Activated T-cell treated with anti-CD3 and anti-CD28 coated beads, Interleukin-2, amount 50 U/mL, for 24 hours (primary cell): ENCODE measurements at regions not wholly inside any gene's neighbourhood (a gene's known extent, or its start where the extent isn't known, plus 50 kb on each side); places are given as distances from the start of the nearest gene placed in this dataset.

Experiments
- DNase-seq: peaks from one replicate; pipeline ENCODE4 v3.0.0-alpha.2; 2020
- H3K27ac Mint-ChIP-seq: 2 replicates; pipeline ENCODE4 v1.8.0; 2020; ENCODE audit warnings: mild to moderate bottlenecking, mixed read lengths
- H3K27me3 Mint-ChIP-seq: 2 replicates; pipeline ENCODE4 v1.8.0; 2020; ENCODE audit warnings: mixed read lengths
- H3K36me3 Mint-ChIP-seq: 2 replicates; pipeline ENCODE4 v1.8.0; 2020; ENCODE audit warnings: low read depth, mixed read lengths
- H3K4me1 Mint-ChIP-seq: 2 replicates; pipeline ENCODE4 v1.8.0; 2020; ENCODE audit warnings: low read depth, mixed read lengths
- H3K4me3 Mint-ChIP-seq: 2 replicates; pipeline ENCODE4 v1.8.0; 2020; ENCODE audit warnings: mild to moderate bottlenecking, moderate library complexity, mixed read lengths
- H3K9me3 Mint-ChIP-seq: 2 replicates; pipeline ENCODE4 v1.8.0; 2020; ENCODE audit warnings: mixed read lengths

DNA sequence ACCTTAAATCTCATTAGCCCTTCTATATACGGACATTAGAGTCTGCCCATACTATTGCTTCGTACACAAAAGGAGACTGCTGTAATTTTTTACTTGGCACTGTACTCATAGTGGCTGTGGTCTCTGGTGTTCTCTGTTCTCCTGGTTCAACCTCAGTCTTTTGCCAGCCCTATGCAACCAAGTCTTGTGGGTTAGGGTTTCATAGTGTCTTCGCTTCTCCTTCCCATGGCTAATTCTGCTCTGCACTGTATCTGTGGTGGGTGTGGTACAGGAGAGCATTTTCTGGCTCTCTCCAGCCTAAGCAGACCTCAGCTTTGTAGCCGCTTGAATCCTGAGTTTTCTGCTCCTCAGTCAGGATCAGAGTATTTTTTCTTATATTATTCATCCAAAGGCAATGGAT is 981.2 kb downstream of the SQOR start:
- Mint-ChIP-seq H3K4me1 (no peaks in the 10 kb centered on the region), H3K36me3 (no peaks in the 10 kb centered on the region), H3K4me3 (no peak overlapping the region), H3K27me3 (no peaks in the 10 kb centered on the region), H3K9me3 (peaks cover 8% of the 10 kb centered on the region), H3K27ac (no peak overlapping the region)
- no peak for DNase-seq

DNA sequence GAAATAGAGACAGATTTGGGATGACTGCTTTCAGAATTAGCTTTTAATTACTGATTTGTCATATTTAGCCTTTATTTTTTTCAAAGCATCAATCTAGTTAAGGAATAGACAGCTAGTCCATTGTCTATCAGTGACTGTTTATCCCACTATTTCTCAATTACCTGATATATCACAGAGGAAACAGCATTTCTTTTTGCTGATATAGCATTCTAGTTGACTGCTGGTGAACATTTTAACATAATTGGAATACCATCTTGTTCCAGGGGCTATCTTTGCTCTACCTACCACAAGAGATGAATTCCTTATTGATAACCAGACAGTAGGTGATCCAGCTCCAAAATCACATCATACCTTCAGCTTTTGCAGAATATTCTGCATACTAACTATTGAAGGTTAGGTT is 982.7 kb downstream of the SQOR start:
- Mint-ChIP-seq H3K36me3 (no peaks in the 10 kb centered on the region), H3K4me3 (no peak overlapping the region), H3K9me3 (peaks cover 4% of the 10 kb centered on the region), H3K27ac (no peak overlapping the region), H3K4me1 (no peaks in the 10 kb centered on the region), H3K27me3 (no peaks in the 10 kb centered on the region)
- DNase-seq: no peak

DNA sequence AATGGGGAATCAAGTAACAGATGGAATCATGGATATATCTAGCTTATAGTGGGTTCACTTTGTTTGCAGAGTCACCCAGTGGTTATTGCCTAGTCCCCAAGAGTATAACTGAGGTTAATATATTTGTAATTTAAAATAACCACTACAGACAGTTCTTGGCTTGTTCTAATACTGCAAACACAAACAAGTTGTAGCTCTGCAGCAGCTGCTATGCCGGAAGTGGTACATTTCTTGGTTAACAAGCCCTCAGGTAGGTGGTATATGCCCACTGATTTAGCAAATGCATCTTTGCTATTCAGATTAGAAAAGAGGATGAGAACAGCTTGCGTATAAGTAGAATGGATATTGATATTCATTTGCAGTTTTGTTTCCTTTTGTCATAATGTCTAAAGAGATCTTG is 984.2 kb downstream of the SQOR start:
- Mint-ChIP-seq H3K4me3 (no peak overlapping the region), H3K9me3 (peaks cover 6% of the 10 kb centered on the region), H3K36me3 (no peaks in the 10 kb centered on the region), H3K27ac (no peak overlapping the region), H3K4me1 (no peaks in the 10 kb centered on the region), H3K27me3 (no peaks in the 10 kb centered on the region)
- DNase-seq: no peak

DNA sequence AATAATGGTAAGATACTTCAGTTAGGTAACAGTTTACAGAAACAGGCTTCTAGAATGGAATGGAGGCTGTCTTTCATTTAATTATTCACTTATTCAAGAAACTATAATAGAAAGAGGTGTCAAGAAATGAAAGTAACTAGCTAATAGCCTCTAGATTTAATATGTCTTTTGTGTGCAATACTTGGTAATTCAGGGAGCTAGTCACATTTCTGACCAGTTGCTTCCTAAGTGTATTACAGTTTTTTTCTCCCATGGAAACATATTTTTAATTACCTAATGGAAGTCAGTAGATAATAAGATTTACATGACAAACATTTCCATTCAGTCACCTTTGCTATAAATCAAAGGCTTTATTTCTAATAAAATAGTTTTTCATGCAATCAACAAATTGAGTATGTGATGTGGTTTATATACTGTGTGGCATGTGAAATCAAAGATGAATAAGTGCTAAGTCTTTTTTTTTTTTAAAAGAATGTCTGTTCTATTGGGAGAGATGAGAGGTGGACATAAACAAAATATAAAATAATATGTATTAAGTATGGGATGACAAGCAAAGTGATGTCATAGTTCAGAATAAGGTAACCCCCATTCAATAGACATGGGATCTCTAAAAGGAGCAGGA is 985.7 kb downstream of the SQOR start:
- Mint-ChIP-seq H3K4me1 (no peaks in the 10 kb centered on the region), H3K27me3 (no peaks in the 10 kb centered on the region), H3K27ac (no peak overlapping the region), H3K36me3 (no peaks in the 10 kb centered on the region), H3K4me3 (no peak overlapping the region), H3K9me3 (peaks cover 17% of the 10 kb centered on the region)
- no peak for DNase-seq

DNA sequence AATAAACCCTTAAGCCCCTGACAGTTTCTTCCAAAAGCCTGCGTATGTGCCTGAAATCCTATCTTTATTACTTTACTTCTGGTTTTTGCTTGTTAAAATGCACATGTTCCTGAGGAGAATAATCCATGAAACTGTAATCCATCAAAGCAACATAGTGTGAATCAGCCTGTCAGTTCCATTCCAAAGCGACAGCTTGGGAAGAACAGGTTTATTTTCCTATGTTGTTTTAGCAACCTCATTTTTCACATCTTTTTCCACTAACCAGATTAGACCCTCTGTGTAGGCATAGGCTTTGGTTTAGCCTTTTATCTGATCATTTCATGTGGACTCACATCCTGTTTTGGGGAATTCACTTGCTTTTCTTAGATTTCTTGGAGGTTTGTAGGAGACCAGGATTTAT is 988.0 kb downstream of the SQOR start:
- no peak overlapping the region for H3K4me3 Mint-ChIP-seq
- H3K27me3 Mint-ChIP-seq: no peaks in the 10 kb centered on the region
- no peaks in the 10 kb centered on the region for H3K4me1 Mint-ChIP-seq
- peaks cover 23% of the 10 kb centered on the region for H3K9me3 Mint-ChIP-seq
- no peak for DNase-seq
- no peaks in the 10 kb centered on the region for H3K36me3 Mint-ChIP-seq
- no peak overlapping the region for H3K27ac Mint-ChIP-seq

DNA sequence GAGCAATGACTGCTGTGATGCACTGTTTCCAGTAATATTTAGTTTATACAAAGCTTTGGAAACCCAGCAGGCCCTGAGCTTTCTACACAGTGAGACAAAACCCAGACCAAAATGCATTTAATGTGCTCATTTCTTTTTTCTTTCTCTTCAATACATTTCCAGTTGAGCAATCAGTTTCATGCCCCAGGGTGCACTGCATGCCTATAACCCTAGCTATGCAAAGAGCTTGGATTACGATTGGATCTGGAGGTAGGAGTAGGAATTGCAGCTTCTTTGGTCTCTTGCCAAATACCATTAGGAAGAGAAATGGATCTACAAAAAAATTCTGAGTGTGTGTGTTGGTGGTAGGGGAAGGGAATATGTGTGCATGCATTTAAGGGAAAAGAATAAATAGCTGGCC is 1001.4 kb downstream of the SQOR start:
- H3K27ac Mint-ChIP-seq: no peak overlapping the region
- no peak for DNase-seq

DNA sequence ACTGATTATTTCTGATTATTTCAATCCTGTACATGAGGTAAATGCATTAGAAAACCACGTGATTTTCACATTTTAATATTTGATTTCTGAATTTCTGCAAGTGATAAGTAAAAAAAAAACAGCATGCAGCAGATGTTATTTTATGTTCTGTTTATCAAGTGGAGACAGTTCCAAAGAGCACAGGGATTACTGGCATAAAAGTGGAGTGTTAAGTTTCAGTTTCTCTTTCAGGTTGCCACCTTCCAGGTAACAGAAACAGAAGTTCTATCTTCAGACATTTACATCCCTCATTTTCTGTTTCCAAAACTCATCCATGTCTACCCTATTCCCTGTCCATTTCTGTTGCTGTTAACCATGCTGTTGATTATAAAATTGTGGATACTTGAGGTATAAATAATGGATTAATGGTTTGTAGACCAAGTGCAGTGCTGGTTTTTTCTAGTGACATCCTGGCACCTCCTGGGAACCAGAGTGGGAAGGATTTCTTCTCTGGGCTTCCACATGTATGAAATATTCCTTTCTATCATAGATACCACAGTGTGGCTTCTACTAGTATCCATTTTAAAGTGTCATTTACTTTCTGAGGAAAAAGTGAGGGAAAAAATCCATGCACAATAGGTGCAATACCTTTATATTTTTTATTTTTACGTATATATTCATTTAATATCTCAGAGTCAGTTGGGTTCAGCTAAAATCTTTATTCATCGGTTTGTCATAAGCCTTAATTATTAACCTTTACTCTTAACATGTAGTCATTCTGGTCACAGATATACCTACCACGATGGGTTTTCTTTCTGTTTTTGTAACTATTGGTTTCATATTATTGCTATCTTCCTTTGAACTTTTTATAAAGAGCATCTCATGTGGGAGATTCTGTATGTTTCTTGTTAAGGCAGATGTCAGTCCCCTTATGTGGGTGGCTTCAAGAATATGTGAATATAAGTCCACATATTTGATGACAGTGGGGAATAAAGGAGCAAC is 1010.0 kb downstream of the SQOR start:
- no peaks in the 10 kb centered on the region for H3K36me3 Mint-ChIP-seq
- H3K9me3 Mint-ChIP-seq: peaks cover 10% of the 10 kb centered on the region
- no peak overlapping the region for H3K27ac Mint-ChIP-seq
- H3K27me3 Mint-ChIP-seq: no peaks in the 10 kb centered on the region
- no peak overlapping the region for H3K4me3 Mint-ChIP-seq
- H3K4me1 Mint-ChIP-seq: no peaks in the 10 kb centered on the region
- no peak for DNase-seq

More for the DNA sequence above, 1001.4 kb downstream of the SQOR start:
- H3K4me1 Mint-ChIP-seq: no peaks in the 10 kb centered on the region
- H3K4me3 Mint-ChIP-seq: no peak overlapping the region
- peaks cover 5% of the 10 kb centered on the region for H3K9me3 Mint-ChIP-seq
- no peaks in the 10 kb centered on the region for H3K27me3 Mint-ChIP-seq
- no peaks in the 10 kb centered on the region for H3K36me3 Mint-ChIP-seq

DNA sequence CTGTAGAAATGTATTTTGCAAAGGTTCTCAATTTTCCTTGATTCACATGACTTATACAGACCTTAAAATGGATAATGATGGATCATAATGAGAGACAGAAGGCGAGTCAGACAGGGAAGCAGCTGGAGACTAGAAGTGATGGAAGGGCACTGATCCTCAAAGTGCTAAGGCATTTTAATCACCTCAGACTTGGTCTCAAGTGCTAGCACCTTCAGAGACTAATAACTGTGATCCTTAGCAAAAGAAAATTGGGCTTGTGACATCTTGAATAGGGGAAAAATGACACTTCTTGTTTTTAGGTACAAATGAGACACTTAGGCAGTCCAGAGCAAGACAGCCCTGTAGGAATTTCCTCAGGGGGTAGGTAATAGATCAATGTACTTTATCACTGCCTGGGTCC is 1011.7 kb downstream of the SQOR start:
- Mint-ChIP-seq H3K4me1 (no peaks in the 10 kb centered on the region), H3K27ac (no peak overlapping the region), H3K36me3 (no peaks in the 10 kb centered on the region), H3K9me3 (peaks cover 10% of the 10 kb centered on the region), H3K27me3 (no peaks in the 10 kb centered on the region), H3K4me3 (no peak overlapping the region)
- no peak for DNase-seq

DNA sequence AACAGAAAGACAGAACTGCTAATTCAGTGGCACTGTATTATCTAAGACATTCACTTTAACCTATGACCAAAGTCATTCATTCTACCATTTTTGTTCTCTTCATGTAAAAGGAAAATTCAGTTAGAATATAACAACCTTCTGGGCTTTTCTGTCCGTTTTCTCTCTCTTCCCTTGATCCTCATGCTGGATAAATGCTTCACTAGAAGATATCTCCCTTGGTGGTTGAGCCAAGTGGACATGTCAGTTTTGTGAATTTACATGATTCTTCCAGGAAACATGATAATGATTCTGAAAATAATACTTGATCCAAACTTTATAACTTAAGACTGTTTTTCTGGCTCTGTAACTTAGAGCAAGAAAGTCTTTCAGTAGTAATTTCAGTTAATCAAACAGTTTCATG is 1012.2 kb downstream of the SQOR start:
- no peaks in the 10 kb centered on the region for H3K36me3 Mint-ChIP-seq
- H3K4me3 Mint-ChIP-seq: no peak overlapping the region
- DNase-seq: no peak
- no peak overlapping the region for H3K27ac Mint-ChIP-seq
- H3K9me3 Mint-ChIP-seq: peaks cover 10% of the 10 kb centered on the region
- no peaks in the 10 kb centered on the region for H3K27me3 Mint-ChIP-seq
- no peaks in the 10 kb centered on the region for H3K4me1 Mint-ChIP-seq

DNA sequence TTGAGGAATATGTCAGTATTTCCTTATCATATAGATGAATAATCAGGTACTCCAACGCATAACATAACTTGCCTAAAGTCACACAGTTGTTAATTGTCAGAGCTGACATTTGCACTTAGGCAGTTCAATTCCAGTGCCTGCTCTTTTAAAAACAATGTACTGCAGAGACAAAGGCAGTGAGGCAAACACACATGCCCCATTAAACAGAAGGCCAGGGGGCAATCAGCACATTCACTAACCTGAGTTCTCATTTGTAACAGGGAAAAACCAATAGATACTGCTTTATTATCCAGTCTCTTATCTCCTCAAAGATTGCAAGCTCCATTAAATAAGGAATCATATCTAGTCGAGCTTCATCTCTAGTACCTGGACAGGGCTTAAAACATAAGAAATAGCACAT is 1017.4 kb downstream of the SQOR start:
- Mint-ChIP-seq H3K9me3 (peaks cover 2% of the 10 kb centered on the region), H3K36me3 (no peaks in the 10 kb centered on the region), H3K4me1 (no peaks in the 10 kb centered on the region), H3K27me3 (no peaks in the 10 kb centered on the region), H3K4me3 (no peak overlapping the region), H3K27ac (no peak overlapping the region)
- DNase-seq: no peak

DNA sequence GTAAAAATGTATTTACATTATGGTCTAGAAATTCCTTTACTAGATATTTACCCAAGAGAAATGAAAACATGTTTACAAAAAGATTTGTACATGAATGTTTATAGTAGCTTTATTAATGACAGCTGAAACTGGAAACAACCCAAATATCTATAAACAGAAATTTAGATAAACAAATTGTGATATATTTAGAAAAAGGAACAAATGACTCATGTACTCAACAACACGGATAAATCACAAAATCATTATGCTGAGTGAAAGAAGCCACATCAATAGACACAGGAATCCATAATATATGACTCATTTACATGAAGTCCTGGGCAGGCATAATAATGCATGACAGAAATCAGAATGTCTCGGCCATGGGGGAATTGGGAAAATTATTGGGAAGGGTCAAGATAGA is 1020.2 kb downstream of the SQOR start:
- H3K4me3 Mint-ChIP-seq: no peak overlapping the region
- H3K27me3 Mint-ChIP-seq: no peaks in the 10 kb centered on the region
- no peaks in the 10 kb centered on the region for H3K4me1 Mint-ChIP-seq
- DNase-seq: no peak
- H3K36me3 Mint-ChIP-seq: no peaks in the 10 kb centered on the region
- H3K27ac Mint-ChIP-seq: no peak overlapping the region
- H3K9me3 Mint-ChIP-seq: peaks cover 4% of the 10 kb centered on the region

DNA sequence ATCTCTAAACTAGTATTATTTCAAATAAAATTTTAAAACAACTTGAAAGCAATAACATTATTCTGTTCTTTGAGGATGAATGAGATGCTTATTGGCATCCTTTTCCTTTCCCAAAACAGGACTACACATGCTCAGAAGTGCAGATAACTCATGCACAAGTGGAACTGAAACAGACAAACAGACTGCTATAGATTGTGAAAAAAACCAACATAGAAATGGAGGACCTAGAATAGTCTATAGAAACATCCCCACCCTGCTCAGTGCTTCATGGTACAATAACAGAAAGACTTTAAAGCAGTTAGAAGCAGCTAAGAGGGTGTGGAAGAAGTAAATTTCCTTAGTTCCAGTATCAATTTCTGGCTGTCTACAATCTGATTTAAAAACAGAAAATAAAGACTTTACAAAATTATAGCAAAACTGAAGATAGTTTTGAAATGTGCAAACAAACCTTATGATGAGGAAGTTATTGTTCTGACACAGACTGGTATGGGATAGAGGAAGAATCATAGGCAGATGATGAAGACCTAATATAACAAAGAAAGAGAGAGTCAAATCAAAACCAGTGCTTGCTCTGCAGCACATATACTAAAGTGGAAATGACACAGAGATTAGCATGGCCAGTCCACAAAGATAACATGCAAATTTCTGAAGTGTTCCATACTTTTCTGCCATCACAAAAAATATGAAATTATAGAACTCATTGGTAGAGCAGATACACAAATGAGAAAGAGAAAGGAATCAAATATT is 1025.4 kb downstream of the SQOR start:
- Mint-ChIP-seq H3K4me1 (no peaks in the 10 kb centered on the region), H3K36me3 (no peaks in the 10 kb centered on the region), H3K27ac (no peak overlapping the region), H3K9me3 (peaks cover 16% of the 10 kb centered on the region), H3K27me3 (no peaks in the 10 kb centered on the region), H3K4me3 (no peak overlapping the region)
- no peak for DNase-seq

DNA sequence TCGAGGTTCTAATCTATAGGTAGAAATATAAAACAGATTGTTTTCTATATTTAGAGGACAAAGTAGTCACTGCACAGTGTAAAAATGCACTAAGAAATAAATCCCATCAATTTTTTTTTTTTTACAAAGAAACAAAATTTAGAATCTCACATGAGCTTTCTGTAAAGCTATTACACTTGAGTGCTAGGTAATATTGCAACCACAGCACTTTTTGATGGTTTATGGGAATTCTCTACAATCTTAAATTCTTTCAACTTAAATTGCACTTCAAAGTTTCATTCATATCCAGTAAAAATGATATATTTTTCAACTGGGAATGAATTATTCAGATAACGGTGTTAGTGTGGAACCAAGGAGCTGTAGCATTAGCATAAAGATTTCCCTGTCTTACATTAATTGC is 1035.4 kb downstream of the SQOR start:
- H3K36me3 Mint-ChIP-seq: no peaks in the 10 kb centered on the region
- H3K9me3 Mint-ChIP-seq: peaks cover 2% of the 10 kb centered on the region
- H3K4me1 Mint-ChIP-seq: no peaks in the 10 kb centered on the region
- no peak overlapping the region for H3K27ac Mint-ChIP-seq
- no peak overlapping the region for H3K4me3 Mint-ChIP-seq
- DNase-seq: no peak
- H3K27me3 Mint-ChIP-seq: no peaks in the 10 kb centered on the region

DNA sequence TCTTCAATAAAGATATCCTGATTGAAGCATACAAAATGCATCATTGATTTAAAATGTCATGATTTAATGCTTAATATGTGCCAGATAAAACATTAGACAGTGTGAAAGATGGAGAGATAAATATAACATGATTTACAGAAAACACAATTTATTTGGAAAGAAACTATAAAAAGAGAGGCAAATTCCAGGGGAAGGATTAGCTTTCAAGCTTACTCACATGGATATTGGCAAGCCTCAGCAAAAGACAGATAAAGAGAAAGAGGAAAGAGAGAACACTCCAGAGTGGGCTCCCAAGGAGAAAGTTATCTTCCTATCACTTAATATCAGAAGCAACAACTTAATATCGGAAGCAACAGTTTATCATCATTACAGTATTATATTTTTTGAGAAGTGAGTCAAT is 1036.5 kb downstream of the SQOR start:
- no peak for DNase-seq
- H3K4me1 Mint-ChIP-seq: no peaks in the 10 kb centered on the region
- no peaks in the 10 kb centered on the region for H3K27me3 Mint-ChIP-seq
- H3K36me3 Mint-ChIP-seq: no peaks in the 10 kb centered on the region
- H3K27ac Mint-ChIP-seq: no peak overlapping the region
- H3K9me3 Mint-ChIP-seq: peaks cover 2% of the 10 kb centered on the region
- H3K4me3 Mint-ChIP-seq: no peak overlapping the region

DNA sequence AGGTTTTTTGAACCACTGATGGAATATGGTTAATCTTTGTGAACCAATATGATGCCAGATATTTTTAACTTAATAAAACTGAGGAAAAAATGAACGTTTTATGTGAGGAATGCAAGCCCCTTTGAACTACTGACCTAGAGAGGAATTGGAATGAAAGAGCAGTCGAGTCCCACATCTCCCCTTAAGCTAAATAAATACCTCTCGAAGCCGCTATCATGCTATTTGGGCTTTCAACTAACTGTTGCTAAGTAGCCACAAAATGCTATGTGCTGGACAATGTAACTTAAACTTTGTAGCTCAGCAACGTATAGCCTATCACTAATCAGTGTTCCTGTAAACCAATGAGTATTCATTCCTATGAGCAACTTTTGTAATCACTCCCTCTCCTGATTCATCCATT is 1037.2 kb downstream of the SQOR start:
- H3K27ac Mint-ChIP-seq: no peak overlapping the region
- no peaks in the 10 kb centered on the region for H3K27me3 Mint-ChIP-seq
- H3K36me3 Mint-ChIP-seq: no peaks in the 10 kb centered on the region
- DNase-seq: no peak
- H3K9me3 Mint-ChIP-seq: peaks cover 2% of the 10 kb centered on the region
- H3K4me1 Mint-ChIP-seq: no peaks in the 10 kb centered on the region
- no peak overlapping the region for H3K4me3 Mint-ChIP-seq
